ENCODE measurements at regions not wholly inside any gene's neighbourhood (a gene's known extent, or its start where the extent isn't known, plus 50 kb on each side); places are given as distances from the start of the nearest gene placed in this dataset.
"Not testable (repeated sequence)": the region's sequence is repeated elsewhere in the genome, so short reads cannot be mapped to it uniquely, and the experiment has no call there.

- no peak for TF ChIP-seq CTCF (IDR thresholded peaks at IDR 0.05)
- no peak for TF ChIP-seq POLR2A (IDR thresholded peaks at IDR 0.05)
- H3K4me3 ChIP-seq = no peak overlapping the region
- no peaks in the 10 kb centered on the region for H3K4me1 ChIP-seq
- no peak overlapping the region for H3K27ac ChIP-seq
- H3K36me3 ChIP-seq = no peaks in the 10 kb centered on the region
- no peak for DNase-seq
- H3K9me3 ChIP-seq = peaks cover 0 to 6% (median 0%) of the 10 kb centered on the region in 4 donors
- no peaks in the 10 kb centered on the region for H3K27me3 ChIP-seq
These were observed 738.8 kb upstream of the SGO1 start for GRCh38 chr3:20924646-20925385.

GRCh38 chr3:20921112-20921511, 735.1 kb upstream of the SGO1 start:
- H3K4me1 ChIP-seq, H3K27me3 ChIP-seq, H3K4me3 ChIP-seq, DNase-seq, H3K27ac ChIP-seq, H3K9me3 ChIP-seq, H3K36me3 ChIP-seq: not testable (repeated sequence)

GRCh38 chr3:20916951-20917606, 731.1 kb upstream of the SGO1 start:
- peaks cover 0 to 1% (median 0%) of the 10 kb centered on the region in 4 donors for H3K9me3 ChIP-seq
- H3K27me3 ChIP-seq = no peaks in the 10 kb centered on the region
- no peaks in the 10 kb centered on the region for H3K4me1 ChIP-seq
- H3K4me3 ChIP-seq = no peak overlapping the region
- H3K27ac ChIP-seq = no peak overlapping the region
- DNase-seq = no peak
- no peak for TF ChIP-seq CTCF (IDR thresholded peaks at IDR 0.05)
- TF ChIP-seq POLR2A (IDR thresholded peaks at IDR 0.05) = no peak
- H3K36me3 ChIP-seq = no peaks in the 10 kb centered on the region

GRCh38 chr3:20914310-20914709, 728.3 kb upstream of the SGO1 start:
- Histone ChIP-seq H3K9me3 (no peaks in the 10 kb centered on the region), H3K4me1 (no peaks in the 10 kb centered on the region), H3K36me3 (no peaks in the 10 kb centered on the region), H3K4me3 (no peak overlapping the region), H3K27me3 (no peaks in the 10 kb centered on the region), H3K27ac (no peak overlapping the region)
- DNase-seq = no peak
- TF ChIP-seq CTCF (IDR thresholded peaks at IDR 0.05) = no peak
- TF ChIP-seq POLR2A (IDR thresholded peaks at IDR 0.05) = no peak

- Histone ChIP-seq H3K4me3 (no peak overlapping the region), H3K27me3 (no peaks in the 10 kb centered on the region), H3K4me1 (no peaks in the 10 kb centered on the region), H3K27ac (no peak overlapping the region), H3K36me3 (no peaks in the 10 kb centered on the region), H3K9me3 (no peaks in the 10 kb centered on the region)
- TF ChIP-seq POLR2A (IDR thresholded peaks at IDR 0.05) (no peak), CTCF (IDR thresholded peaks at IDR 0.05) (no peak)
- DNase-seq = no peak
These were observed 726.4 kb upstream of the SGO1 start for GRCh38 chr3:20912406-20912805.

GRCh38 chr3:20909511-20909910, 723.5 kb upstream of the SGO1 start:
- no peaks in the 10 kb centered on the region for H3K27me3 ChIP-seq
- no peak overlapping the region for H3K27ac ChIP-seq
- H3K4me1 ChIP-seq = no peaks in the 10 kb centered on the region
- DNase-seq = no peak
- H3K9me3 ChIP-seq = peaks cover 0 to 4% (median 0%) of the 10 kb centered on the region in 4 donors
- H3K36me3 ChIP-seq = no peaks in the 10 kb centered on the region
- H3K4me3 ChIP-seq = no peak overlapping the region
- TF ChIP-seq CTCF (IDR thresholded peaks at IDR 0.05) (no peak), POLR2A (IDR thresholded peaks at IDR 0.05) (no peak)

All from Peyer's patch (tissue), 4 donors.